Myocyte (in vitro differentiated cells): ENCODE measurements at regions not wholly inside any gene's neighbourhood (a gene's known extent, or its start where the extent isn't known, plus 50 kb on each side); places are given as distances from the start of the nearest gene placed in this dataset.
A peak's percentile ranks its signal among the peaks of the same experiment; 100 is the strongest.

Experiments
- DNase-seq: peaks from one replicate; pipeline ENCODE4 v3.0.0-alpha.2; 2012; ENCODE audit warnings: low read depth

GRCh38 chr7:115145512-115145911 lies 223.6 kb downstream of the MDFIC start:
- DNase-seq = peak; percentile 9

GRCh38 chr7:115137816-115138215 lies 215.9 kb downstream of the MDFIC start:
- DNase-seq = no peak

DNA sequence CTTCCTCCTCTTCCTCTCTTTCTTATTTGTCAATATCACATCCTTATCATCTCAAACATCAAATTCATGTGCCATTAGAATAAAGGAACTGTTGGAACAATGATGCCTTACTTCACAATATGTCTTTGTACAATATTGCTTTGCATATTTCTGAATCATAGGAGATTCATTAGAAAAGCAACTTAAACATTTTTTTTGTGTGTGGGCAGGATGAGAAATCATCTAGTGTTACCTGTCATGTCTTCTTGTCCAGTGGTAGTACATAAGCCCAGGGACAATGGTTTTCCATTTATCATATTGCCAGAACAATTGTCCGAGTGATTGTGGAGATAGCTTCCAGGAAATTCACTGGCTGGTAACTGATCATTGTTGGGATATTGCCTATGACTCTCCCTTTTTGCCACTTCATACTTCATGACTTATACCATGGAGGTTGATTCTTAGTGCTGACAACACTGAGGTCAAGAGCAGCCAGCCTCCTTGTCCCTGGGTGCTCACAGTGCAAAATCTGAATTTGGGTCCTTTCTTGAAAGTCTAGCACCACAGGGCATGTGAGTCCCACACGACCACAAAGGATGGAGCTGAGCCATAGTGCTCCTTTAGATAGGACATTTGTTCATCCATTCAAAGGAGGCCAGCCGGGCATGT lies 215.0 kb downstream of the MDFIC start:
- no peak for DNase-seq

GRCh38 chr7:115135769-115136410 lies 214.0 kb downstream of the MDFIC start:
- no peak for DNase-seq

DNA sequence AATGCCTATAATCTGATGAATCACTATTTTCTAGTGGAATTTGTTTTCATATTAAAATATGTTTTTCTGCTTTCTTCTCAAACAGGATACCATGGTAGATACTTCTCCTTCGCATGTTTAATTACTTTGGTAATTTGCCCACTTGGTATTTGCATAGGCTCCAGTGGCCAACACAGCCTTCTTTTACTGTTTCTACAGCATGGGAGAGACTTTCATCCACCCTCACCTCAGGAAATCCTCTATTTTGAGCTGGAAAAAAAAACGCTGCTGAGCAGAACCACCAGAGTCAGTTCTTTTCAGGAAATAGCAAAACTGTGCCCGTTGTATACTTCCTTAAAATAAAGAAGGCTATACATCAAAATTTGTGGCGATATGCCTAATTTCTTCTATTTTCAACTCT lies 213.3 kb downstream of the MDFIC start:
- no peak for DNase-seq

DNA sequence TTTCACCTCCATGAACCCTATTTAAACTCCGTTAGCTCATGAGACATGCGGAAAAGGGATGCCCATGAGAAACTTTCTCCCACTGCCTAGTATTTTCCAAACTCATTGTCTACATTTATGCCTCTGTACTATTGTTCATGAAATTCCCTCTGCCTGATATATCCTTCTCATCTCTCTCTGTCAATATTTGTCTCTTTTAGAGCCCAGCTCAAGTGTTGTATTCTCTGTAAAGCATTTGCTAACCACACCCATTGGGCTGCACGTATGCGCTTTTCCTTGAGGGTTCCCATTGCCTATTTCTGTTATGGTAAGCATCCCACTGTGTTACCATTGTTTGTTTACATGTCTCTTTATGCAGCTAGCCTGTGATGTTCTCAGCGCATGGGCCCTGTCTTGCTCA lies 211.4 kb downstream of the MDFIC start:
- no peak for DNase-seq

GRCh38 chr7:115132096-115132495 lies 210.2 kb downstream of the MDFIC start:
- DNase-seq = peak; percentile 59

DNA sequence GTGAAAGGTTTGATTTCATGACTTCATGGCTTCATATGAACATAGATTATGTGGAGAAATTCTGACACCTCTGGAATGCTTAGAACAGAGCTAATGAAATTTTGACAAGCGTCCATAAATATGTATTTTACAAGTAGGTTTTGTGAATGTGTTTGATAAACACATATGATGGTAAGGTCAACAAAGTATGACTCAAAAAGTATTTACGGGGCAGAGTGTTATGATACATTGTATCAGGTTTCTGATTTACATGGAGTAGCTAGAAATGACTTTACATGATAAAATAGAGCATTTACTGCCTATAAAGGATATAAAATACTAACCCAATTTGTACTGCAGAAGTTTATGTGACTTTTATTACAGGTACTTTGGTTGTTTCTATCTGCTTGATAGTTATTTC lies 206.3 kb downstream of the MDFIC start:
- DNase-seq = no peak

GRCh38 chr7:115127399-115128021 lies 205.6 kb downstream of the MDFIC start:
- no peak for DNase-seq

DNA sequence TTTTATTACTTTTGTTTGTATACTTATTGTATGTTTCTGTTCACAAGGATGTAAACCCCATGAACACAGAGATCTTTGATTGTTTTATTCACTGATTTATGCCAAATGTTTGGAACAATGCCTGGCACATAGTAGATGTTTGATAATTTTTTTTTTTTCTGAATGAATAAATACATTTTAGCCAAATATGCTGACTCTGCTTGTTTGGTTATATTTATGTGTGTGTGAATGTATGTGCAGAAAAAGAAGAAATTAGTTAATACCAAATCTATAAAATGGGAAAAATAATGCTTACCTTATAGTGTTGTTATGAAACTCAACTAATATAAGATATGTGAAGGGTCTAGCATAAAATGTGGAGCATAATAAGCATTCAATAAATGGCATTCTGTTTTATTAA lies 203.9 kb downstream of the MDFIC start:
- no peak for DNase-seq

DNA sequence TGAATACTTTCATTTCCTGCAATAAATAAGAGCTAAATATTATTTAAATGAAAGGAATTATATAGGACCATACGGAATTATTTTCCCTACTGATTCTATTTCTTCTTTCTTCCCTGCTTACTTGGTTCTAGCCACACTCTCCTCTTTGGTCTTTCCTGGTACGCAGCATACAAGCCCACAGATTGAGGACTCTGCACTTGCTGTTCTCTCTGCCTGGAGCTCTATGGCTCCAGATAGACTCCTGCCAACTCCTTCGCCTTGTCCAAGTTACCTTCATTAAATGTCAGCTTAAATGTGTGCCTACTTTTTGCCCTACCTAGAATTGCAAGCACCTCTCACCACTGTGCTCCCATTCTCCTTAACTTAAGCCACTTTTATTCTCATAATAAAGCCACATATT lies 203.4 kb downstream of the MDFIC start:
- DNase-seq = no peak

DNA sequence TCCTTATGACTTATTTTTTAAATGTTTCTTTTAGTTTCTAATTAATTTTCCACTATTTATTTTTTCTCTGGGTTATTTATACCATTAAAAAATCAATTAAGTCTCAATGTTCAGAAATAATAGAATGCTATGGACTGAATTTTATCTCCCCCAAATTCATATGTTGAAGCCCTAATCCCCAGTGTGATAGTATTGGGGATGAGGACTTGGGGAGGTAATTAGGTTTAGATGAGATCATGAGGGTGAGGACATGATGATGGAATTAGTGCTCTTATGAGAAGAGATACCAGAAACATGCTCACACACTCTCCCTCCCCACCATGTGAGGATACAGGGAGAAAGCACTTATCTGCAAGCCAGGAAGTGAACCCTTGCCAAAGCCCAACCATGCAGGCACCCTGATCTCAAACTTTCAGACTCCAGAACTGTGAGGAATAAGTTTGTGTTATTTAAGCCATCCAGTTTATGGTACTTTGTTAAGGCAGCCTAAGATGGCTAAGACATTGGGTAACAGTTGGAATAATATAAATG lies 202.6 kb downstream of the MDFIC start:
- DNase-seq = no peak

DNA sequence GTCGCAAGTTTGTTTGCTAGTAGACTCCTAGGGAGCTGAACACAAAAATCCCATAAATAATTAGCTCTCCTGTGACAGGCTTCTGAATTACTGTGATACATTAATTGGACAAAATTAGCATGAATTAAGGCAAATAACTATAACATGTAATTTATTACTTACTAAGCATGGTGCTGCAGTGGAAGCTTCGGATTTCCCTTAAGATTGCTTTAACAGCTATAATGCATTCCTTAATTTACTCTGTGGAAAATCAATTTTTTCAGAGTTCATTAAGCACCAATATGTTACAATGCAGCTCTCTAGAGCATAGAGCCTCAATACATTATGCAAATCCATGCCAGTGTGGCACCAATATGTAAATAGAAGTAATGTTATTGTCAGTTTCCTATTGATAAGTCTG lies 201.5 kb downstream of the MDFIC start:
- no peak for DNase-seq

- DNase-seq = no peak
These were observed 200.5 kb downstream of the MDFIC start for GRCh38 chr7:115122388-115122787.

DNA sequence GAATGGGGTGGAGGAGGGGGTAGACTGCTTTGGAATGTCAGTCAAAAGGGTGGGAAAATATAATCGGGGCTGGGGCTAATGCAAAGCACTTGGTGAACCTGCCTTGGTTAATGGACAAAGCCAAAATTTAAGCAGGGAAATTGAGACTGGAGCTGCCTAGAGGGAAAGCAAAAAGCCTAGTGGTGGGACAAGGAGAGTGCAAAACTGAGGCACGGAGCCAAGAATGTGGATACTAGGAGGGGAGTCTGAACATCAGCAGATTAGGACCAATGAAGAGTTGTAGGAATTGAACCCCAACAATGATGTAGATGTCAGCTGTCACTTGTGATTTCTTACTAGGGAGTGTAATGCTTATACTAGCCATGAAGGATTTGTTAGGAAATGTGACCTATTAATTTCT lies 195.9 kb downstream of the MDFIC start:
- DNase-seq = no peak

- no peak for DNase-seq
These were observed 195.2 kb downstream of the MDFIC start for GRCh38 chr7:115116773-115117715.

GRCh38 chr7:115113776-115114175 lies 191.9 kb downstream of the MDFIC start:
- no peak for DNase-seq

- no peak for DNase-seq
These were observed 191.2 kb downstream of the MDFIC start for GRCh38 chr7:115113131-115113530.

DNA sequence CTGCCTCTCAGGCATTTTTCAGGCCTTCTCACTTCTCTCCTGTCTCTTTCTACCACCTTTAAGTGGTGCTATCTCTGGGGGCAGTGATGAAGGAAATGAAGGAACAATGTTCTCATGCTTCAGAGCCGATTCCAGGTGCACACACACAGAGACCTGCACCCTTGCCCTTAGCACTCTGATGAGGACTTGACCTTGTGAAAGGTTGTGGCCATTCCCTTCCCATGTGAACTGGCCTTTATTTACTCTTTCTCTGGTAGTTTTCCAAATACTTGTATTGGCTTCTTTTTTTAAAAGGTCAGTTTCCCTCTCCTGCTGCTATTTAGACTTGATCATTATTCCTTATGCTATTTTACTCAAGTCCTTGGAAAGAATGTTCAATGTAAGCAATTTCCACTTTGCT lies 188.6 kb downstream of the MDFIC start:
- no peak for DNase-seq

- no peak for DNase-seq
These were observed 184.4 kb downstream of the MDFIC start for GRCh38 chr7:115106316-115106715.

GRCh38 chr7:115102738-115103137 lies 180.8 kb downstream of the MDFIC start:
- no peak for DNase-seq

- no peak for DNase-seq
These were observed 179.3 kb downstream of the MDFIC start for GRCh38 chr7:115101199-115101598.
